ENCODE measurements at regions not wholly inside any gene's neighbourhood (a gene's known extent, or its start where the extent isn't known, plus 50 kb on each side); places are given as distances from the start of the nearest gene placed in this dataset.

DNA sequence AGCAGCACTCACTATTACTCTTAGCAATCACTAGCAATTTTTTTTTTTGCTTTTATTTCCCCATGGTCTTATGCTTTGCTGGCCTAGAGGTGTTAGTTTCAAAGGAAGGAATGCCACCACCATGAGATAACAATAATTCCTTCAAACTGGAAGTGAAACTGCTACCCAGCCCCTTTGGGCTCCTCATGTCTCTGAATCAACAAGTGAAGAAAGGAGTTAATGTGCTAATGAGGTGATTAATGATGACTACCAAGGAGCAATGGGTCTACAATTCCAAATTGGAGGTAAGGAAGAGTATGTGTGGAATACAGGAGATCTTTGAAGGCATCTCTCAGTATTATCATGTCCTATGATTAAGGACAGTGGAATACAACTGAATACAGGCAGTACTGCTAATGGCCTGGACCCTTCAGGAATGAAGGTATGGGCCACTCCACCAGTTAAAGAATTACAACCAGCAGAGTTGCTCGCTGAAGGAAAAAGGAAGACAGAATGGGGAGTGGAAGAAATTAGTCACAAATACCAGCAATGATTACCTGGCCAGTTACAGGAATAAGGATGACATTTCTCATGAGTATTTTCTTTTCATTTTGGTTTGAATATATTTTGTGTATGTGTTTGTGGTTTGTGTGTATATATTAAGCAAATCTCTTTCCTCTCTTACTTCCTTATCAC is 652.9 kb downstream of the ADGRL2 start:
- DNase-seq = no peak

DNA sequence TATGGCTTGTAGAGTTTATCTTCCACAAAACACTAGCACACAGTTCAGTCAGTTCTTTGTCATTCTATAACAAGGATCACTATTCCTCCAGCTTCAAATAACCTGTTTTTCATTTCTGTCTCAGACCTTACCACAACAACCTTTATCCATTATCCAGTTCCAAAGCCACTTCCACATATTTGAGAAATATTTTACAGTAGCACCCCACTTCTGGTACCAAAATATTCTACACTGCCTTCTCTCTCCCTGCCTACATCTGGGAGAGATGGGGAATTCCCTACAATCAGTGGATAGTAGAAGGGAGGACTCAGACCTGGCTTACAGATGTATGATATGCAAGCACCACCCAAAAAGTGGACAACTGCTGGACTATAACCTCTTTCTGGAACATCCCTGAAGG is 651.4 kb downstream of the ADGRL2 start:
- DNase-seq = no peak

DNA sequence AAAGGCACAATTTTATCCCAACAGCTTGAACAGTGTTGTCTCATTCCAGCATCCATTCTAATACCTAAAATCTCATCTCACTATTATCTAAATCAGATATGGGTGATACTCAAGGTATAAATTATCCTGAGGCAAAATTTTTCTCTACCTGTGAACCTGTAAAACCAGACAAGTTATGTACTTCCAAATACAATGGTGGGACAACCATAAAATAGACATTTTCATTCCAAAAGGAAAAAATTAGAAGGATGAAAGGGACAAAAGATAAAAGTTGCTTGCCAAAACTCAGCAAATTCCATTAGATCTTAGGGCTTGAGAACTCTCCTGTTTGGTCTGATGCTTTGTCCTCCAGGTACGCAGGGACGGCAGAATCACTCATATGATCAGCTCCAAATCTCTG is 650.5 kb downstream of the ADGRL2 start:
- DNase-seq = no peak

DNA sequence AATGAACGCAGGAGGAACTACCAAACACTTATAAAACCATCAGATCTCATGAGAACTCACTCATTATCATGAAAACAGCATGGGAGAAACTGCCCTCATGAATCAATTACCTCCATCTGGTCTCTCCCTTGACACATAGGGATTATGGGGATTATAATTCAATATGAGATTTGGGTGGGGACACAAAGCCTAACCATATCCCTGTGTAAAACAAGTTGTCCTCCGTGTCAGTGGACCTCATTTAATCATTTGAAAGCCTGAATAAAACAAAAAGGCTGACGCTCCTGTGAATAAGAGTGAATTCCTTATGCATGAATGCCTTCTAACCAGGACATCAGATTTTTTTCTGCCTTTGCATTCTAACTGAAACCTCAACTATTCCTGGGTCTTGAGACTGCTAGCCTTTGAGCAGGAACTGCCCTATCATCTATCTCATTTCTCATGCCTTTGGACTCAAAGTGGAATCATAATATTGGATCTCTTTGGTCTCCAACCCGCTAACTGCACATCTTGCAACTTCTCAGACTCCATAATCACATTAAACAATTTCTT is 648.8 kb downstream of the ADGRL2 start:
- DNase-seq = no peak

DNA sequence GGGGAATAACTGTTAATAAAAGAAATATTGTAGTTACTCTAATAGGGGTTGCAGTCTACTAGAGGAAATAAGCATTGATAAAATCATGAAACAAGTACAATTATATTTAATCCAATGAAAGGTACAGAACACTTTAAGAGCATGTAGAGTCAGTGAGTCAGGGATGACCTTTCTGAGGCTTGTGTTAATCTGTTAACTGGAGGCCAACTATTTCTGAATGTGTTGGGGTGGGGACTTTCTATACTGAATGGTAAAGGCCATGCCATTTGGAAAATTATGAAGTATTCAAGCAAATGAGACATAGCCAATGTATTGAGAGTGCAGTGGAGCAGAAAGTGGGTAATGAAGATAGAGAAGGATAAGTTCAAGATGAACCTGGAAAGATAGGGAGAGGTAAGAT is 646.2 kb downstream of the ADGRL2 start:
- no peak for DNase-seq

DNA sequence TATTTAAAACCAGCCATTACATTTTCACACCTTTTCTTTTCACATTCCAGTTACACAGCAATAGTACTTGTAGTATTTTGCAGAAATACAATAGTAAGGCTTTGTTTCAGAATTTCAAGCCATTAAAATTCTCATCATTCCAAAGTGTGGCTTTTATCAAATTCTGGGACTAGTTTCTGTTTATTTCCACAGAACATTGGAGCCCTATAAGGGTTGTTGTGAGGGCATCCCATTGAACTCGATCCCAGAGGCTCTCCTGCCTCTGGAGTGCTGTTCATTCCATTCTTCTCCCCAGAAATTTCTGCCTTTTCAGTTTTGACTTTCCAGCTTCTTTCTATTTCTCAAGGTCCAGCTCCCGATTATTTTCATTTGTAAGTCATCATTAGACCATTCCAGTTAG is 645.5 kb downstream of the ADGRL2 start:
- no peak for DNase-seq

DNA sequence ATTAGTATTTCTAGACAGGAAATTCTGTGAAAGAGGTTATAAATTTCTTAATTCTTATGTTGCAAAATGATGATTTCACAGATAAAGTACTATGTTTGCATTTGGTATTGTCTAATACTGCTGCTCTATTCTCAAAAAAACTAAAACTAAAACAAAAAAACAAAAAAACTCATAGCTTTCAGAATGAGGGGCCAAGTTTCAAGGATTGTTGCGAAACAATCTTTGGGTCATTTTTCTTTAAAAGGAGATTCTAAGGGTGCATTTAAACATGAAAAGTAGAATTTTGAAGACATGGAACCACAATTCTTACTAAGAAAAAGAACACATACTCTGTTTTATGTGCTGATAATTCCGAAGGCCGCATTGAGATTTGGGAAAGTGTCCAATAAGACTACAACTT is 645.1 kb downstream of the ADGRL2 start:
- no peak for DNase-seq

DNA sequence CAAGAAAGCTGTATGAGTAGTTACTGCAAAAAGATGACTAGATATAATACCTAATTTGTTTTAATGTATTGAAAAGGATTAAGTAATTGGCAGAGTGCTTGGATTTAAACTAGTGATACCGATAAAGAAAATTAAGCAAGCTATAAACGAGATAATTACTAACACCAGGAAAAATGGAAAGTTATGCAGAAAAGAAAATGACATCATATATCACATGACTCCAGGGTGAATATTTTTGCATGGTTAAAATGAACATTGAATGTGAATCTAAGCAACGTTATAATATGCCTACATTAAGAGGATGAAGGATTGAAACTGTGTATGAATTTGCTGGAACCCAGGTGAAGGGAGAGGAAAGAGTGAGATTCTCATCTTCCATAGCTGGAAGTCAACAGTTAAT is 644.4 kb downstream of the ADGRL2 start:
- no peak for DNase-seq

DNA sequence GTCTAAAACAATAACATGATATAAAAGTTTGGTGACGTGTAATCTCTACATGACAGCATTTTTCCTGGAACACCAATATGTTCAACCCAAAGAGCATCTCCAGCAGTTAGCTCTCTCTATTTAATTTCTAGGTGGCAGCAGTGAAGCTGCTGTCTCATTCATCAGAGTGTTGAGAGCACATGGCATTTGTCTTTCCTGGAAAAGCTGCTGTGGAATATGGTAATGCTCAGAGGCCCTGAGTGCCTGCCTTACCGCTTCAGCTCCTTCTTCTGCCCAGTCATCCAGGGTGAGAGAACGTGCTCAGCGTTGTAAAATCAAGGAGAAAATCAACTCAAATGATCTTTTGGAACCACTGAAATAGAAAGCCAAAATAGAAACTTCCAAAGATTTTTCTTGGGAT is 640.7 kb downstream of the ADGRL2 start:
- no peak for DNase-seq

DNA sequence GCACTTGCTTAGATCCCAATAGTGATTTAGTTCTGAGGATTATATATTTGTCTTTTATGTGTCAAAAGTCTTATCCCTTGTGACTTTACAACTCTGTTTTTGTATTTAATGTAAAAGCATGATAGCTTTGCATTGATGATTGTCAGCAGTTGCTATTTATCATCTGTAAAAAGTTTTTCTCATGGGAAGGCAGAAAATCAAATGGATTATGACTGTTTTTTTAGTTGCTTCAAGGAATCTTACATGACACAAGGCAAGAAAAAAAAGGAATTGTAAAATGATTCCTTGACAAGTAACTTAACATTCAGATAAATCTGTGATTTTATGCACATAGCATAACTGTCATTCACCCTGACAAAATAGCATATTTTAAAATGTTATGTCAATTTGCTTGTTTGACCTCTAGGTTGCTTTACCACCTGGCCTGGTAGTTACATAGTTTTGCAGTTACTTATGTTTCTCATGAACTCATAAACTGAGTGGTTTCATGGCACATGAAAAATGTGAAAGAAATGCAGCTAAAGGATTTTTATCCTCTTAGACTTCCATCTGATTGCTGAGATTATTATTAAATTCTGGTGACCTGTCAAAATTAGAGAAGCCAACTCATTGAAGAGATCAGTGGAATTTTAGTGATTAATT is 622.6 kb downstream of the ADGRL2 start:
- no peak for DNase-seq

DNA sequence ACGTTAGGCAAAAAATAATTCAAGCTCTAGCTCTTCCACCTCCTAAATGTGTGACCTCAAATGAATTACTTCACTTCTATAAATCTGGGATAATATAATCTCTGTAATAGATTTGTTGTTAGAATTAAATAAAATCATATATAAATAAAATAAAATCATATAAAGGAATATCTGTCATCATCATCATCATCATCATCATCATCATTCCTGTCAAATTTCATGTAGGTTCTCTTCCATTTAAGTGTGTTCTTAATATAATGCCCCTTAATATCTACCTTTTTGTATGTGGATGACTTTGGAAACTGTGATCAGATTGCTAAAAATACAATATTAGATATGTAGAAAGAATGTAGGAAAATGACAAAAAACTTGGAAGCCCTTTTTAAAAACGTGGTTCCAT is 621.0 kb downstream of the ADGRL2 start:
- DNase-seq = no peak

DNA sequence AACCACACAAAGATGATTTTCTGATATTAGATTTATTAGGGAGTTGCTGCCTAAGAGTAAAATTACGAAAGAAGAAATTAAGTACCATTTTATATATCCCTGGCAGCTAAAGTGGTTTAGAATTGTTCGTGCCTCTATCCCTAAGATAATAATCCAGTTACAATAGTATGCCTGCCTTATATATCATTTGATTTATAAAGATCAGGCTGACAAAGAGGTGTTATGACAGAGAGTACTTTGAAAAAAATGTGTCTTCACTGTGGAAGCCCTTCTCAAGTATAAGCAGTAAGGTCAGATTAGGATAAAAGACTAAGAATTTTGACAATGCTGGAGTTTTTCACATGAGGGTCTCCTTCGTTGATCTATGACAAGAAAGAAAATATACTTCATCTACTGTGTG is 619.9 kb downstream of the ADGRL2 start:
- DNase-seq = no peak

DNA sequence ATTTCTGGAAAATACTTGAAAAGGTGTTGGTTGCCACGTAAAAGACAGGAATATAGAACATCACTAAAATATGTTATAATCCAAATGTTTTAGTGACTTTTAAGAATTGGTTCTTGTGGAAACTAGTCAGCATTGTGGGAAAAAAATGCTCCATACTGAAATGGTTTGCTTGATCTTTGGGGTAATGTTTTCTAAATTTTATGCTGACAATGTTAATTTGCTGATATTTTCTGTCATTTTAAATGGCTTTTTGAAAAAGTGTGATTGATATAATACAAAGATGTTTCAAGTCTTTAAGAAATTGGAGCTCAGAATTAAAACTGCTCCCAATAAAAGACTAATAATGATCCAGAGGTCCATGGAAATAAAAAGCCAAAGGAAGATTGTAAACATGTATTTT is 610.9 kb downstream of the ADGRL2 start:
- no peak for DNase-seq

DNA sequence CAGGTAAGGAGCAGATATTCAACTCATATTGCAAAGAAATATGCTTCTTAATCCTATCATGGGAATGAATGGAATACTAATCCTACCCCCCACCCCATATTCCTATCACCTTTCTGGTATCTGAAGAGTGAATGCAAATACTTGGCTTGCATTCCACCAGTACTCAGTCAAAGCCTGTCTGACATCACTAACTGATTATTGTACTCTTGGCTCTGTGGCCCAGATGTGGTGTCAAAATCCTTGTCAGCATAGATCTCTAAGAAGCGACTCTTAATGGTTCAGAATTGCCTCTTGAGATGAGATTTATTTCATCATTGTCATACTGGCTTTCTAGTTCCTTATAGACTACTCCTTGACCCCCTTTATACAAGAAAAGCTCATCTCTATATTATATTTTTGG is 604.6 kb downstream of the ADGRL2 start:
- DNase-seq = no peak

DNA sequence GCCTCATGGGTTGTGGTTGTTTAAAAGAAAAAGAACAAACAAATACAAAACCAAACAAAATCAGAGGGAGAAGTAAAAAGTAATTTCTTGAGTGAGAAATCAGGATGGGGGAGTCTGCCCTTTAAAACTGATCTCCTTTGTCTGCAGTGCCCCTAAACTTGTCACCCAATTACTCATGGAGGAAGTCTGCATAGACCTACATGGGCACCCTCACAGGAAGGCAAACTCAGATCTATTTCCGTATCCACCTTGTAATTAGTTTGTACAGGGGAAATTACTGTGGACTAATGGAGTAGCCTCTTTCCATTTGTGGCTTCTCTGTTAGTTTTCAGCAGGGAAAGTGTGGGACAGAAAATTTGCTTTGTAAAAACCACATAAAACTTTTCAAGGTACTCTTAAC is 600.4 kb downstream of the ADGRL2 start:
- no peak for DNase-seq

DNA sequence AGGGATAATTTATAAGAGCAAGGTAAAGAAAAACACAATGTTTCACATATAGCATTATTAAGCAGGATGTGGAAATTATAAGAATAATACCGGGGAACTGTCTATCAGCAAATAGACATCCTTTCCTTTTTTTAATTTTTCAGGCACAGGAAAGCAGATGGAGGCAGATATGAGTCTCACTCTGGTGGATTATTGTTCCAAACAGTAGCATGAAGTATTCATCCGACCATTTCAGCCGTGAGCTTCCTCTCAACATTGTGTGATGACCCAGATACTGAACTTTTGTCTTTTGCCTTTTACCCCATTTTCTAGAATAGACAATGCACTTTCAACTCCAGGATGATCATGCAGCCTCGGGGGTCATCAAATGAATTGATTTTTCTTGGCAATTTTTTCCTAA is 599.8 kb downstream of the ADGRL2 start:
- DNase-seq = no peak

DNA sequence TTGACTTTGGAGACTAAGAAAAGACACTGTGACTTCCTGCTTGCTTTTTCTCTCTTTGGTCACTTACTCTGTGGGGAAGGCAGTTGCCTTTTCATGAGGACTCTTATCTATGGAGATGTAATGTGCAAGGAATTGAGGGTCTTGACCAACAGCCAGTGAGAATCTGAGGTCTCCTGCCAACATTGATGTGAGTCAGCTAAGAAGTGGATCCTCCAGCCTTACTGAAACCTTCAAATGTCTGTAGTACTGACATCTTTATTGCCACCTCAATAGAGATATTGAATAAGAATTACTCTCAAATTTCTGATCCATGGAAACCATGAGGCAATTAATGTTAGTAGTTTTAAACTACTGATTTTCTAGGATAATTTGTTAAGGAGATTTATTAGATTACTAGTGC is 598.4 kb downstream of the ADGRL2 start:
- DNase-seq = no peak

DNA sequence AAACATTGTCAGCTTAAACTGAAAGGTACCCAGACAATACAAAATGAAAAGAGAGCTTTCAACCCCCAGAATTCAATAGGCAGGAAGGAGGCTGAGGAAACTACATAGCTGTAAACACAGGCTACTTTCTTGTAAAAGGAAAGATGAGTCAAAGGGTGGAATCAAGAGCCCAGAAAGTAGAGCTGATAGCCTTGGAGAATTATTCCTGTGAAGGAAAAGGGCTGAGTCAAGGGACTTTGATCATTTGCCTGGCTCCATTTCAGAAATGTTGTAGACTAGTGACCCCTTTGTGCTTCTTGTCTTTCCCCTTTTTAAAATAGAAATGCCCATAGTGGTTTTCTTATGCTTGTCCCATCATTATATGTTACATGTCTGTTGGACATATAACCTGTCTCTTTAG is 597.6 kb downstream of the ADGRL2 start:
- no peak for DNase-seq

DNA sequence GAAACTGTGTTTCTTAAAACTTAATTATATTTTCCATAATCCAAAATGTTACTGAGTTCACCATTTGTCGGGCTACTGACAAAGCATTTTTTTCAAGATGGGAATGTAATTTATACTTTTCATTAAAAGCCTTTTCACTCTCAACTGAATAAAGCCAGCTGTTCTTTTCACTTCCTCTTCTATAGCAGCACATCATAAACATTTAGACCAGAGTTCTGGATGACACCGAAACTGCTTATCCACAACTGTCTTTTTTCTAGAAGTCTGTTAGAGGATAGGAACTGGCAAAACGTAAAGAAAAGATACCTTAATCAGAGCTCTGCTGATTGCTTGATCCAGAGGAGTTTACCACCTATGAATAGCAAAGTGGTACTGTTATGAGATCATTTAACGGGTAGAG is 594.7 kb downstream of the ADGRL2 start:
- peak; percentile 72 for DNase-seq

DNA sequence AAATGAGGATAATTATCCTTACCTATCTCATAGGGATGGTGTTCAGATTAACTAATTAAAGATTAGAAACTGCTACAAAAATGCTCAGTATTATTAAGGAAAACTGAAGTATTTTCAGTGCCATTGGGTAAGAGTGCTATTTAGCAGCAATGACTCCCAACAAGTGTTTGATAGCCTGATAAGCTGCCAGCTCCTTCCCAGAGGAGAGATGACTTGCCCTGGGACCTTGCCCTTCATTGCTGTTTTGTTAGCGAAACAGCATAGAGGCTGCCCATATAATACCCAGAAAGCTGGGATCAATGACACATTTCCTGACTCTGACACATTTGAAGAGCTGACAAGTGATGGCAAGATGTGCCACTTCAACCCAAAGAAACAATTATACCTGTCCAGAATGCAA is 592.2 kb downstream of the ADGRL2 start:
- no peak for DNase-seq

DNA sequence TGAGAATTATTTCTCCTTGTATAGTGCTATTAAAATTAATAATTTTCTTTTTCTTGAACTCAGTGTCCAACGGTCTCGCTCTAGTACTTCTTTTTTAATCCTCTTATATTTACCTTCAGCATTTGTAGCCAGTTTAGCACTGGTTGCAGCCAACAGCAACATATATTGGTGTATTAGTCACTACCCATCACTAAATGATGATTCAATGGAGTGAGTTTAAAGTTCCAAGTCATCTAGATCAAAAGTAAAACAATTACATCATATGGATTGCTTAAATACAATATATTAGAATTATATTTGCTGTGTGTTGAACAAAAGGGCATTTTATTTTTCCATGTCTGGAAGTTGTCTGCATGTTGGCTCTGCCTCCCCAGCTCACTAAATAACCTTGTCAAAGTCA is 591.8 kb downstream of the ADGRL2 start:
- no peak for DNase-seq

DNA sequence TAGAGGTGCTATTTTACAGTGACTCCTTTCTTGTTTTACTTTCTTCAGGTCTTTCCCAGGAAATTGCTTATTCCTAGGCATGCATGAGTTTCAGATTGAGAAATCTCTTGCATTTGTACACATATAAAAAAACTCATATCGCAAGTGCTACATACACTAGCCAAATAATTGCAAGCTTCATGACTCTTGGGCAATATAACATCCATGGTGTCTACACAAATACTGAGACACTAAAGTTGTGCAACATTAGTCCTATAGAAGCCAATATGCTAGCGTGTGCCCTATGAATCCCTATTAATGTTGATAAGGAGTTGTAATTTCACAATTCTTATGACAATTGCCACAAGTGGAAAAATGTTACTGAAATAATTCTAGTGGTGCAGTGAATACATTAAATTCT is 591.0 kb downstream of the ADGRL2 start:
- no peak for DNase-seq

DNA sequence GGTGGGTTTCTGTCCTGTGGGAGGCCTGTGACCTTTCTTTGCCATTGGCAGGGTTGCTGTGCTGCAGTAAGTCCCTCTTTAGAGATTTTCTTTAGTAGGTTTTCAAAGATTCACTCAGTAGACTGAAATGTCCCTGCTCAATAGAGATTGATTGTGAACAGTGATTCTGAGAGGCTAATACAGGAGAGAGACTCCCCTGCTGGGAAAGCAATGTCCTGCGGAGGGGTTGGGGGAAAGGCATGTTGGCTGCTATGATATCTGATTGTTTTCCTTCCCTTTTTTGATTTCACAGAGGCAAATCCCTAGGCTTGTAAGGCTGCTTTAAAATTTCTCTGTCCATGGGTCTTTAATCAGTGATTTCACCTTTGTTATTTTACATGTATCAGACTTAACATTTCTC is 589.9 kb downstream of the ADGRL2 start:
- DNase-seq = no peak

DNA sequence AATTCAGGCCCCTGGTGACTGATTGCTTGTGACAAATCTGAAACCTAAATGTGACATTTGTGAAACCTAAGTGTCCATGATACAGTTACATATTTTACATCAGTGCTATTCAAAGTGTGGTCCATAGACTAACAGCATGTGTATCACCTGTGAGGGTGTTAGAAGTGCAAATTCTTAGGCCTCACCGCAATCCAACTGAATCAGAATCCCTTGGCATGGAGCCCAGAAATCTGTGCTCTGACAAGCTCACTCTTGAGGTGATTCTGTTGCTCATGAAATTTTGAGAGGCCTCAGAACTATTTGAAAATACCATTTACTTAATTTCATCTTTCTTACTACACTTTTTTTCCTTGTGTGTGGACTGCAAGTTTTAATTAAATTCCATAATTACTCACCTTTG is 587.9 kb downstream of the ADGRL2 start:
- peak; percentile 89 for DNase-seq

DNA sequence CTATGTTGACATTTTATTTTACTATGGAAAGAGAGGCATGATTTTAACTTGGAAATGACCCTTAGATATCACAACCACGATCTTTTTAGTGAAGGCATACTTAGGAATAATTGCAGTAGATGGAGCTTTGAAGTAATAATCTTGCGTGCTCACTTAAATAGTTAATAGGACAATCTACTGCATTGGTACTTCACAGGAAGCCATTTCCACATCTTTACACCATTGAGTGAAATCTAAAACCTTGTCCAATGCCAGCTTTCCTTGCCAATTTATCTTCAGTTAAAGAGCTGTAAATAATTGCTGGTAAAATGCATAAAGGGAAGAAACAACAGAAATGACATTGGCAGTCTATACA is 586.3 kb downstream of the ADGRL2 start:
- DNase-seq = no peak
